ENCODE measurements at regions not wholly inside any gene's neighbourhood (a gene's known extent, or its start where the extent isn't known, plus 50 kb on each side); places are given as distances from the start of the nearest gene placed in this dataset.

- Histone ChIP-seq H3K4me3 (no peak overlapping the region), H3K36me3 (no peaks in the 10 kb centered on the region), H3K27me3 (no peaks in the 10 kb centered on the region), H3K9me3 (no peaks in the 10 kb centered on the region), H3K27ac (no peak overlapping the region), H3K4me1 (no peaks in the 10 kb centered on the region)
- DNase-seq (ENCODE audit: low spot score in 2 of 2): no peak
- intact Hi-C loops (cut with DNase I): no loop called here
- no peak for TF ChIP-seq CTCF (IDR thresholded peaks at IDR 0.05)
Measured at GRCh38 chr14:22010545-22011252, 337.1 kb upstream of the OR4E1 start.

GRCh38 chr14:22008766-22009165, 335.1 kb upstream of the OR4E1 start:
- Histone ChIP-seq H3K36me3 (no peaks in the 10 kb centered on the region), H3K27me3 (no peaks in the 10 kb centered on the region), H3K4me3 (no peak overlapping the region), H3K4me1 (no peaks in the 10 kb centered on the region), H3K27ac (no peak overlapping the region), H3K9me3 (no peaks in the 10 kb centered on the region)
- intact Hi-C loops (cut with DNase I): no loop called here
- DNase-seq (ENCODE audit: low spot score in 2 of 2): no peak
- TF ChIP-seq CTCF (IDR thresholded peaks at IDR 0.05): no peak

- H3K27ac ChIP-seq: no peak overlapping the region
- intact Hi-C loops (cut with DNase I): no loop called here
- H3K4me3 ChIP-seq: no peak overlapping the region
- no peak for DNase-seq (ENCODE audit: low spot score in 2 of 2)
- H3K9me3 ChIP-seq: no peaks in the 10 kb centered on the region
- no peaks in the 10 kb centered on the region for H3K4me1 ChIP-seq
- no peaks in the 10 kb centered on the region for H3K27me3 ChIP-seq
- TF ChIP-seq CTCF (IDR thresholded peaks at IDR 0.05): no peak
- H3K36me3 ChIP-seq: no peaks in the 10 kb centered on the region
Measured at GRCh38 chr14:22007784-22008412, 334.3 kb upstream of the OR4E1 start.

GRCh38 chr14:22007363-22007762, 333.7 kb upstream of the OR4E1 start:
- H3K9me3 ChIP-seq: no peaks in the 10 kb centered on the region
- no peak for DNase-seq (ENCODE audit: low spot score in 2 of 2)
- H3K36me3 ChIP-seq: no peaks in the 10 kb centered on the region
- H3K27me3 ChIP-seq: no peaks in the 10 kb centered on the region
- no peaks in the 10 kb centered on the region for H3K4me1 ChIP-seq
- no peak for TF ChIP-seq CTCF (IDR thresholded peaks at IDR 0.05)
- intact Hi-C loops (cut with DNase I): no loop called here
- no peak overlapping the region for H3K27ac ChIP-seq
- no peak overlapping the region for H3K4me3 ChIP-seq

GRCh38 chr14:22003461-22003860, 329.8 kb upstream of the OR4E1 start:
- no peaks in the 10 kb centered on the region for H3K36me3 ChIP-seq
- no peak for TF ChIP-seq CTCF (IDR thresholded peaks at IDR 0.05)
- DNase-seq (ENCODE audit: low spot score in 2 of 2): no peak
- H3K27me3 ChIP-seq: no peaks in the 10 kb centered on the region
- intact Hi-C loops (cut with DNase I): no loop called here
- H3K4me1 ChIP-seq: no peaks in the 10 kb centered on the region
- H3K4me3 ChIP-seq: no peak overlapping the region
- no peaks in the 10 kb centered on the region for H3K9me3 ChIP-seq
- H3K27ac ChIP-seq: no peak overlapping the region

All from ascending aorta (tissue), 2 donors.